SK-N-SH (cell line): ENCODE measurements at regions not wholly inside any gene's neighbourhood (a gene's known extent, or its start where the extent isn't known, plus 50 kb on each side); places are given as distances from the start of the nearest gene placed in this dataset.

ENCODE experiments used
- CTCF ChIA-PET: fragments of 300-600, 350-600 bp; formaldehyde crosslinking; extraction: SDS; loops from one replicate; lab custom pipeline; 2021; lab: Yijun Ruan, JAX
- POLR2A ChIA-PET: fragments of 350-600 bp; sonication (Branson Sonifier 250); formaldehyde crosslinking; extraction: SDS; loops from one replicate; lab custom pipeline; 2020; ENCODE audit warnings: antibody characterized with exemption, inconsistent platforms; lab: Yijun Ruan, JAX
- DNase-seq: peaks from one replicate; pipeline ENCODE4 v3.0.0; 2012
- H2AFZ ChIP-seq: fragments of 200-600 bp; sonication (generic); 2 replicates; pipeline ENCODE4 v1.8.1; 2016; ENCODE audit warnings: antibody characterized with exemption, mild to moderate bottlenecking, low read depth
- H3F3A ChIP-seq: fragments of 200-600 bp; sonication (generic); replicated peaks from 2 replicates; pipeline ENCODE3; 2016; ENCODE audit warnings: antibody characterized with exemption, mild to moderate bottlenecking; ENCODE audit not compliant: insufficient read depth
- H3K27ac ChIP-seq, 2 experiments: fragments of 200-500 bp in 1 of 2; fragments of 200-600 bp in 1 of 2; sonication (Bioruptor generic) in 1 of 2; sonication (generic), shearing (Covaris generic) in 1 of 2; 2 replicates each; pipeline versions ENCODE4 v1.5.1 to v1.6.1; 2014 to 2016; ENCODE audit warnings: low read depth in 2 of 2, inconsistent platforms in 1 of 2, low read length in 1 of 2, mild to moderate bottlenecking in 1 of 2, mixed read lengths in 1 of 2
- H3K27me3 ChIP-seq: fragments of 200-600 bp; sonication (generic), shearing (Covaris generic); 2 replicates; pipeline ENCODE4 v1.6.1; 2016; ENCODE audit warnings: mixed run types; ENCODE audit not compliant: insufficient read depth
- H3K36me3 ChIP-seq, 2 experiments: fragments of 200-500 bp in 1 of 2; fragments of 200-600 bp in 1 of 2; sonication (Bioruptor generic) in 1 of 2; sonication (generic) in 1 of 2; replicated peaks in 1 of 2; 2 replicates each; pipeline versions ENCODE3 to v1.5.1; 2014 to 2016; ENCODE audit warnings: low read length in 1 of 2, mild to moderate bottlenecking in 1 of 2; ENCODE audit not compliant: insufficient read depth in 2 of 2, control insufficient read depth in 1 of 2
- H3K4me1 ChIP-seq, 2 experiments: fragments of 200-500 bp in 1 of 2; fragments of 200-600 bp in 1 of 2; sonication (Bioruptor generic) in 1 of 2; sonication (generic), shearing (Covaris generic) in 1 of 2; 2 replicates each; pipeline versions ENCODE4 v1.5.1 to v1.6.1; 2014 to 2016; ENCODE audit warnings: low read depth in 1 of 2, low read length in 1 of 2, mixed run types in 1 of 2; ENCODE audit not compliant: insufficient read depth in 2 of 2, control insufficient read depth in 1 of 2
- H3K4me2 ChIP-seq: fragments of 200-600 bp; sonication (generic), shearing (Covaris generic); 2 replicates; pipeline ENCODE4 v1.6.1; 2017; ENCODE audit warnings: mixed run types
- H3K4me3 ChIP-seq, 2 experiments: fragments of 200-500 bp in 1 of 2; fragments of 200-600 bp in 1 of 2; sonication (Bioruptor generic) in 1 of 2; sonication (generic), shearing (Covaris generic) in 1 of 2; 2 replicates each; pipeline versions ENCODE4 v1.5.1 to v1.8.1; 2014 to 2016; ENCODE audit warnings: low read depth in 2 of 2, inconsistent platforms in 1 of 2, low read length in 1 of 2, mild to moderate bottlenecking in 1 of 2, mixed read lengths in 1 of 2, moderate library complexity in 1 of 2
- H3K79me2 ChIP-seq: fragments of 200-600 bp; sonication (generic); 2 replicates; pipeline ENCODE4 v1.8.1; 2017; ENCODE audit warnings: mild to moderate bottlenecking; ENCODE audit not compliant: insufficient read depth
- H3K9ac ChIP-seq: fragments of 200-600 bp; sonication (generic); 2 replicates; pipeline ENCODE4 v1.6.1; 2017; ENCODE audit warnings: mixed run types
- H3K9me2 ChIP-seq: fragments of 200-600 bp; sonication (generic); 2 replicates; pipeline ENCODE4 v1.6.1; 2017; ENCODE audit warnings: mixed run types
- H3K9me3 ChIP-seq: fragments of 200-600 bp; sonication (generic); 2 replicates; pipeline ENCODE4 v1.6.1; 2017; ENCODE audit warnings: mixed run types, mild to moderate bottlenecking, moderate library complexity
- H4K20me1 ChIP-seq: fragments of 200-600 bp; sonication (generic); 2 replicates; pipeline ENCODE4 v1.6.1; 2017; ENCODE audit warnings: mild to moderate bottlenecking, mixed run types; ENCODE audit not compliant: insufficient read depth
- CHD2 ChIP-seq: fragments of 150-350 bp; IDR thresholded peaks from 2 replicates; pipeline ENCODE4 v1.6.1; 2018; ENCODE audit warnings: low read length; ENCODE audit not compliant: partially characterized antibody
- ELF1 ChIP-seq: IDR thresholded peaks from 2 replicates; pipeline ENCODE4 v1.4.0; 2012
- EP300 ChIP-seq, 2 experiments: IDR thresholded peaks; 2 replicates each; pipeline versions ENCODE4 v1.4.0 to v1.6.1; 2012; ENCODE audit warnings: borderline replicate concordance in 1 of 2, low read depth in 1 of 2, low read length in 1 of 2
- EZH2phosphoT487 ChIP-seq: fragments of 200-600 bp; sonication (generic); IDR thresholded peaks from 2 replicates; pipeline ENCODE4 v1.6.1; 2017; ENCODE audit warnings: low read depth, mixed run types, mild to moderate bottlenecking, antibody characterized with exemption, moderate library complexity, borderline replicate concordance
- FOXJ3 ChIP-seq: sonication (generic); formaldehyde crosslinking; IDR thresholded peaks from 2 replicates; pipeline ENCODE4 v1.5.1; 2020; ENCODE audit warnings: mild to moderate bottlenecking, missing genetic modification reagents
- JUND ChIP-seq: IDR thresholded peaks from 2 replicates; pipeline ENCODE4 v1.4.0; 2012
- MXI1 ChIP-seq: IDR thresholded peaks from 2 replicates; pipeline ENCODE4 v1.6.1; 2012; ENCODE audit warnings: mild to moderate bottlenecking, low read depth, low read length, improper control_type of control experiment
- NFIC ChIP-seq: IDR thresholded peaks from 2 replicates; pipeline ENCODE4 v1.4.0; 2012; ENCODE audit warnings: borderline replicate concordance
- POLR2AphosphoS5 ChIP-seq: IDR thresholded peaks from 2 replicates; pipeline ENCODE4 v1.6.1; 2012; ENCODE audit warnings: low read depth, low read length
- RXRA ChIP-seq: IDR thresholded peaks from 2 replicates; pipeline ENCODE4 v1.4.0; 2012; ENCODE audit warnings: low read depth, mild to moderate bottlenecking, borderline replicate concordance
- SIN3A ChIP-seq: IDR thresholded peaks from 2 replicates; pipeline ENCODE4 v1.6.1; 2012; ENCODE audit warnings: low read depth, mild to moderate bottlenecking, low read length, moderate library complexity, borderline replicate concordance
- SMC3 ChIP-seq: IDR thresholded peaks from 2 replicates; pipeline ENCODE4 v1.6.1; 2012; ENCODE audit warnings: low read depth, low read length, improper control_type of control experiment
- TEAD4 ChIP-seq: IDR thresholded peaks from 2 replicates; pipeline ENCODE4 v1.4.0; 2012; ENCODE audit warnings: mild to moderate bottlenecking, borderline replicate concordance; ENCODE audit not compliant: insufficient read depth
- YY1 ChIP-seq: IDR thresholded peaks from 2 replicates; pipeline ENCODE4 v1.4.0; 2012; ENCODE audit warnings: low read depth, mild to moderate bottlenecking
- WGBS: methylation state at CpG from one replicate; pipeline ENCODE4 v1.1.6; 2017; ENCODE audit warnings: low lambda C conversion rate; 5-methylcytosine and 5-hydroxymethylcytosine counted together
- TF ChIP-seq, protein P1 (sequence below): fragments of 200-600 bp; sonication (generic); IDR thresholded peaks from 2 replicates; pipeline ENCODE4 v1.6.1; 2017; ENCODE audit warnings: antibody characterized with exemption, mild to moderate bottlenecking, moderate library complexity
- TF ChIP-seq, protein P2 (sequence below): IDR thresholded peaks from 2 replicates; pipeline ENCODE4 v1.4.0; 2012; ENCODE audit warnings: low read depth, borderline replicate concordance
- TF ChIP-seq, protein P3 (sequence below): IDR thresholded peaks from 2 replicates; pipeline ENCODE4; 2012

- no peaks in the 10 kb centered on the region for H3K4me1 ChIP-seq
- CTCF ChIA-PET = no interaction called here
- DNase-seq = peak; percentile 16
- H3K9me2 ChIP-seq = no peaks in the 10 kb centered on the region
- no peak overlapping the region for H3K4me3 ChIP-seq
- 76% methylated on average over 3 of the region's 3 CpGs for WGBS
- H4K20me1 ChIP-seq = no peaks in the 10 kb centered on the region
- no peak overlapping the region for H3K4me2 ChIP-seq
- TF ChIP-seq ELF1 (no peak), JUND (no peak), CHD2 (no peak), SMC3 (no peak), FOXJ3 (CRISPR knock-in tag) (no peak), RXRA (no peak), NFIC (no peak), TEAD4 (no peak), YY1 (no peak), EZH2phosphoT487 (no peak), EP300 (IDR thresholded peaks at IDR 0.05; ENCODE audit: borderline replicate concordance in 1 of 2, low read depth in 1 of 2, low read length in 1 of 2) (no peak), SIN3A (no peak), POLR2AphosphoS5 (no peak), MXI1 (no peak)
- TF ChIP-seq, protein P1, sequence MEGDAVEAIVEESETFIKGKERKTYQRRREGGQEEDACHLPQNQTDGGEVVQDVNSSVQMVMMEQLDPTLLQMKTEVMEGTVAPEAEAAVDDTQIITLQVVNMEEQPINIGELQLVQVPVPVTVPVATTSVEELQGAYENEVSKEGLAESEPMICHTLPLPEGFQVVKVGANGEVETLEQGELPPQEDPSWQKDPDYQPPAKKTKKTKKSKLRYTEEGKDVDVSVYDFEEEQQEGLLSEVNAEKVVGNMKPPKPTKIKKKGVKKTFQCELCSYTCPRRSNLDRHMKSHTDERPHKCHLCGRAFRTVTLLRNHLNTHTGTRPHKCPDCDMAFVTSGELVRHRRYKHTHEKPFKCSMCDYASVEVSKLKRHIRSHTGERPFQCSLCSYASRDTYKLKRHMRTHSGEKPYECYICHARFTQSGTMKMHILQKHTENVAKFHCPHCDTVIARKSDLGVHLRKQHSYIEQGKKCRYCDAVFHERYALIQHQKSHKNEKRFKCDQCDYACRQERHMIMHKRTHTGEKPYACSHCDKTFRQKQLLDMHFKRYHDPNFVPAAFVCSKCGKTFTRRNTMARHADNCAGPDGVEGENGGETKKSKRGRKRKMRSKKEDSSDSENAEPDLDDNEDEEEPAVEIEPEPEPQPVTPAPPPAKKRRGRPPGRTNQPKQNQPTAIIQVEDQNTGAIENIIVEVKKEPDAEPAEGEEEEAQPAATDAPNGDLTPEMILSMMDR = no peak
- TF ChIP-seq, protein P2, sequence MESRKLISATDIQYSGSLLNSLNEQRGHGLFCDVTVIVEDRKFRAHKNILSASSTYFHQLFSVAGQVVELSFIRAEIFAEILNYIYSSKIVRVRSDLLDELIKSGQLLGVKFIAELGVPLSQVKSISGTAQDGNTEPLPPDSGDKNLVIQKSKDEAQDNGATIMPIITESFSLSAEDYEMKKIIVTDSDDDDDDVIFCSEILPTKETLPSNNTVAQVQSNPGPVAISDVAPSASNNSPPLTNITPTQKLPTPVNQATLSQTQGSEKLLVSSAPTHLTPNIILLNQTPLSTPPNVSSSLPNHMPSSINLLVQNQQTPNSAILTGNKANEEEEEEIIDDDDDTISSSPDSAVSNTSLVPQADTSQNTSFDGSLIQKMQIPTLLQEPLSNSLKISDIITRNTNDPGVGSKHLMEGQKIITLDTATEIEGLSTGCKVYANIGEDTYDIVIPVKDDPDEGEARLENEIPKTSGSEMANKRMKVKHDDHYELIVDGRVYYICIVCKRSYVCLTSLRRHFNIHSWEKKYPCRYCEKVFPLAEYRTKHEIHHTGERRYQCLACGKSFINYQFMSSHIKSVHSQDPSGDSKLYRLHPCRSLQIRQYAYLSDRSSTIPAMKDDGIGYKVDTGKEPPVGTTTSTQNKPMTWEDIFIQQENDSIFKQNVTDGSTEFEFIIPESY = no peak
- TF ChIP-seq, protein P3, sequence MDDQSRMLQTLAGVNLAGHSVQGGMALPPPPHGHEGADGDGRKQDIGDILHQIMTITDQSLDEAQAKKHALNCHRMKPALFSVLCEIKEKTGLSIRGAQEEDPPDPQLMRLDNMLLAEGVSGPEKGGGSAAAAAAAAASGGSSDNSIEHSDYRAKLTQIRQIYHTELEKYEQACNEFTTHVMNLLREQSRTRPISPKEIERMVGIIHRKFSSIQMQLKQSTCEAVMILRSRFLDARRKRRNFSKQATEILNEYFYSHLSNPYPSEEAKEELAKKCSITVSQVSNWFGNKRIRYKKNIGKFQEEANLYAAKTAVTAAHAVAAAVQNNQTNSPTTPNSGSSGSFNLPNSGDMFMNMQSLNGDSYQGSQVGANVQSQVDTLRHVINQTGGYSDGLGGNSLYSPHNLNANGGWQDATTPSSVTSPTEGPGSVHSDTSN = no peak
- TF ChIP-seq, all 33 proteins: peak for 0
- Histone ChIP-seq H3K27ac (no peak overlapping the region), H3K27me3 (no peaks in the 10 kb centered on the region), H3K36me3 (no peaks in the 10 kb centered on the region), H2AFZ (no peak overlapping the region), H3K9me3 (no peaks in the 10 kb centered on the region), H3F3A (peaks cover 1% of the 10 kb centered on the region), H3K9ac (no peak overlapping the region), H3K79me2 (no peaks in the 10 kb centered on the region)
- POLR2A ChIA-PET = no interaction called here
Observed at GRCh38 chr3:124621498-124621897, 108.8 kb upstream of the UMPS start.
